Uterus (tissue), 2 donors: ENCODE measurements at regions not wholly inside any gene's neighbourhood (a gene's known extent, or its start where the extent isn't known, plus 50 kb on each side); places are given as distances from the start of the nearest gene placed in this dataset.

Source experiments
- POLR2A ChIP-seq, 2 donors: fragments of 450-650 bp; IDR thresholded peaks; one replicate each; pipeline ENCODE4 v1.6.1; 2016; ENCODE audit warnings: antibody characterized with exemption in 2 of 2, mild to moderate bottlenecking in 1 of 2, moderate library complexity in 1 of 2
- TF ChIP-seq, protein P1 (sequence below), 4 experiments: fragments of 200-600 bp in 2 of 4; fragments of 450-650 bp in 2 of 4; sonication (generic) in 2 of 4; IDR thresholded peaks; one replicate each; pipeline ENCODE4 v1.5.1; 2016 to 2019; ENCODE audit warnings: antibody characterized with exemption in 4 of 4, mild to moderate bottlenecking in 2 of 4, moderate library complexity in 1 of 4

- TF ChIP-seq, protein P1, sequence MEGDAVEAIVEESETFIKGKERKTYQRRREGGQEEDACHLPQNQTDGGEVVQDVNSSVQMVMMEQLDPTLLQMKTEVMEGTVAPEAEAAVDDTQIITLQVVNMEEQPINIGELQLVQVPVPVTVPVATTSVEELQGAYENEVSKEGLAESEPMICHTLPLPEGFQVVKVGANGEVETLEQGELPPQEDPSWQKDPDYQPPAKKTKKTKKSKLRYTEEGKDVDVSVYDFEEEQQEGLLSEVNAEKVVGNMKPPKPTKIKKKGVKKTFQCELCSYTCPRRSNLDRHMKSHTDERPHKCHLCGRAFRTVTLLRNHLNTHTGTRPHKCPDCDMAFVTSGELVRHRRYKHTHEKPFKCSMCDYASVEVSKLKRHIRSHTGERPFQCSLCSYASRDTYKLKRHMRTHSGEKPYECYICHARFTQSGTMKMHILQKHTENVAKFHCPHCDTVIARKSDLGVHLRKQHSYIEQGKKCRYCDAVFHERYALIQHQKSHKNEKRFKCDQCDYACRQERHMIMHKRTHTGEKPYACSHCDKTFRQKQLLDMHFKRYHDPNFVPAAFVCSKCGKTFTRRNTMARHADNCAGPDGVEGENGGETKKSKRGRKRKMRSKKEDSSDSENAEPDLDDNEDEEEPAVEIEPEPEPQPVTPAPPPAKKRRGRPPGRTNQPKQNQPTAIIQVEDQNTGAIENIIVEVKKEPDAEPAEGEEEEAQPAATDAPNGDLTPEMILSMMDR (IDR thresholded peaks at IDR 0.05): no peak
- TF ChIP-seq POLR2A (IDR thresholded peaks at IDR 0.05): no peak
These were observed 251.2 kb downstream of the FAT3 start for GRCh38 chr11:92475819-92476218.
